Lung (tissue), 11 donors: ENCODE measurements at regions not wholly inside any gene's neighbourhood (a gene's known extent, or its start where the extent isn't known, plus 50 kb on each side); places are given as distances from the start of the nearest gene placed in this dataset.

Source experiments
- ATAC-seq: fragments of 200-7000 bp; cut with Tn5 transposase; one replicate; pipeline ENCODE4 v1.9.1; 2020; ENCODE audit warnings: moderate number of reproducible peaks; ENCODE audit not compliant: insufficient read depth, low FRiP score
- DNase-seq, 3 donors: peaks; one replicate each; pipeline ENCODE4 v3.0.0-alpha.2; 2013 to 2017
- H3K27ac ChIP-seq, 2 donors: one replicate each; pipeline ENCODE4 v1.5.1; 2013; ENCODE audit warnings: mild to moderate bottlenecking in 2 of 2, moderate library complexity in 2 of 2, control low read depth in 1 of 2, inconsistent platforms in 1 of 2, low read depth in 1 of 2, low read length in 1 of 2
- H3K27me3 ChIP-seq, 3 donors: one replicate each; pipeline ENCODE4 v1.5.1; 2013; ENCODE audit warnings: low read length in 2 of 3; ENCODE audit not compliant: control insufficient read depth in 3 of 3, insufficient read depth in 3 of 3
- H3K36me3 ChIP-seq, 4 donors: one replicate each; pipeline ENCODE4 v1.5.1; 2013; ENCODE audit warnings: low read length in 4 of 4, mild to moderate bottlenecking in 1 of 4, moderate library complexity in 1 of 4; ENCODE audit not compliant: control insufficient read depth in 4 of 4, insufficient read depth in 4 of 4
- H3K4me1 ChIP-seq, 5 donors: one replicate each; pipeline ENCODE4 v1.5.1; 2013; ENCODE audit warnings: low read length in 5 of 5, mild to moderate bottlenecking in 2 of 5, moderate library complexity in 1 of 5; ENCODE audit not compliant: control insufficient read depth in 5 of 5, insufficient read depth in 5 of 5
- H3K4me3 ChIP-seq: one replicate; pipeline ENCODE4 v1.5.1; 2013; ENCODE audit warnings: mild to moderate bottlenecking, control low read depth, moderate library complexity
- H3K9ac ChIP-seq, 2 donors: one replicate each; pipeline ENCODE4 v1.5.1; 2013; ENCODE audit warnings: low read length in 2 of 2, control low read depth in 1 of 2; ENCODE audit not compliant: insufficient read depth in 1 of 2
- H3K9me3 ChIP-seq, 4 donors: one replicate each; pipeline ENCODE4 v1.5.1; 2013; ENCODE audit warnings: low read length in 3 of 4, mild to moderate bottlenecking in 1 of 4, moderate library complexity in 1 of 4; ENCODE audit not compliant: control insufficient read depth in 4 of 4, insufficient read depth in 3 of 4
- WGBS, 2 donors: extraction: QIAGEN DNeasy Blood & Tissue Kit; methylation state at CpG; one replicate each; pipeline ENCODE4 v1.1.7; 2013; 5-methylcytosine and 5-hydroxymethylcytosine counted together
- TF ChIP-seq, protein P1 (sequence below): IDR thresholded peaks from 2 replicates; pipeline ENCODE4 v1.5.1; 2012; ENCODE audit warnings: mild to moderate bottlenecking; ENCODE audit errors: control extremely low read depth, extremely low read depth
- donor health status: control.
- donor health status: control.
- donor health status: Bipolar disorder and iron deficiency.
- donor health status: healthy.
- donor health status: DM: yes; HTN: yes; CAD: no.

DNA sequence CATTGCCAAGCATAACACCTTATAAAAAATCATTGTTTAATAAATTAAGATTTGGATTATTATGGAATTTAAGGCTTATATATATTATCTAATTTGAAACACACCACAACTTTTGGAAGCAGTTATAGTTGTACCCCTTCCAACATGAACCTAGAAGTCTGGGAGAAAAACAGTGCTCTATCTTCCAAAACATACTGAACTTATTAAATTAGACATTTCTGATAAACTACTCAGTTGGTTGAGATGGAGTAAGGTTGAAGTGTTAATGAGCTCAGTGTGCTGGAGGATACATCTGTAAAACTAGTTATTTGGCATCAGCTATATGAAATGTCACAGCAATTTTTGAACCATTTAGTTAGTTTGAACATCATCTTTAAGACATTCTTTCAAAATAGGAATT, 227.4 kb downstream of the ALX1 start:
- ATAC-seq = no peak
- Histone ChIP-seq H3K27me3 (no peaks in the 10 kb centered on the region), H3K27ac (no peak overlapping the region), H3K9ac (no peak overlapping the region), H3K4me1 (no peaks in the 10 kb centered on the region), H3K9me3 (no peaks in the 10 kb centered on the region), H3K36me3 (no peaks in the 10 kb centered on the region), H3K4me3 (no peak overlapping the region)
- no peak for DNase-seq
- TF ChIP-seq, protein P1, sequence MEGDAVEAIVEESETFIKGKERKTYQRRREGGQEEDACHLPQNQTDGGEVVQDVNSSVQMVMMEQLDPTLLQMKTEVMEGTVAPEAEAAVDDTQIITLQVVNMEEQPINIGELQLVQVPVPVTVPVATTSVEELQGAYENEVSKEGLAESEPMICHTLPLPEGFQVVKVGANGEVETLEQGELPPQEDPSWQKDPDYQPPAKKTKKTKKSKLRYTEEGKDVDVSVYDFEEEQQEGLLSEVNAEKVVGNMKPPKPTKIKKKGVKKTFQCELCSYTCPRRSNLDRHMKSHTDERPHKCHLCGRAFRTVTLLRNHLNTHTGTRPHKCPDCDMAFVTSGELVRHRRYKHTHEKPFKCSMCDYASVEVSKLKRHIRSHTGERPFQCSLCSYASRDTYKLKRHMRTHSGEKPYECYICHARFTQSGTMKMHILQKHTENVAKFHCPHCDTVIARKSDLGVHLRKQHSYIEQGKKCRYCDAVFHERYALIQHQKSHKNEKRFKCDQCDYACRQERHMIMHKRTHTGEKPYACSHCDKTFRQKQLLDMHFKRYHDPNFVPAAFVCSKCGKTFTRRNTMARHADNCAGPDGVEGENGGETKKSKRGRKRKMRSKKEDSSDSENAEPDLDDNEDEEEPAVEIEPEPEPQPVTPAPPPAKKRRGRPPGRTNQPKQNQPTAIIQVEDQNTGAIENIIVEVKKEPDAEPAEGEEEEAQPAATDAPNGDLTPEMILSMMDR = no peak

DNA sequence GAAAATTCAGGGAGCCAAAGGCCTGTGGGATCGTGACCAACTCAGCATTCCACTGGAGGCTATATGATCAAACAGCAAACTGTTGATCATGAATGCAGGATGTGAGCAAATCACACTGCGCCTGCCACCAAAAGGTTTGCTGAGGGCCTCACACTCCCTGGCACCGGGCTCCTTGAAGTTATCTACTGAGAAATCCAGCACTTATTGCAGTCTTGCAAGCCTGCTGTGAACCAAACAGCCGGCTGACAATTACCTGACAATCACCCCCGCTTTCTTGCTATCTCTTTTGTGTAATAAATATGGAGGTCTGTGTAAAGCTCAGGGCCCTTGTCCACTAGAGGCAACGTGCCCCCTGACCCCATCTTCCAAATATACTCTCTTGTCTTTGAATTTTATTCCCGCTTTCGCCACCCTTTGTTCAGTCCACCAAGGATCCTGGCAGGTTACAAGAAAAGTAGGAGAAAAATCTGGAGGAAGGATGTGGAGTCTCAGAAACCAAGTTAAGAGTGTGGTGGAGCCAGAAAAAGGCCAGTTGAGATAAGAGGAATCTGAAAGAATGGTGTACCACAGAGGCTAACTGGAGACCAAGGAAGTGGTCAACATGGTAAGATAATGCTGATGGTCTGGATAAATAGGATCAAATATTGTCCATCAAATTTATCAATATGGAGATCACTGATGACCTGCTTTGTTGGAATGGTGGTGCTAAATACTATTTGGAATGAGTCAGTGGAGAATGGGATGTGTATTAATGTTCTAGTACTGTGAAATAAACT, 229.2 kb downstream of the ALX1 start:
- Histone ChIP-seq H3K27ac (no peak overlapping the region), H3K4me1 (no peaks in the 10 kb centered on the region), H3K36me3 (no peaks in the 10 kb centered on the region), H3K4me3 (no peak overlapping the region), H3K9ac (no peak overlapping the region), H3K9me3 (no peaks in the 10 kb centered on the region), H3K27me3 (no peaks in the 10 kb centered on the region)
- TF ChIP-seq, protein P1 = no peak
- ATAC-seq (no peak), DNase-seq (no peak)
- whole genome bisulfite sequencing, 2 donors = 82 to 83% methylated on average over 8 of the region's 8 CpGs

DNA sequence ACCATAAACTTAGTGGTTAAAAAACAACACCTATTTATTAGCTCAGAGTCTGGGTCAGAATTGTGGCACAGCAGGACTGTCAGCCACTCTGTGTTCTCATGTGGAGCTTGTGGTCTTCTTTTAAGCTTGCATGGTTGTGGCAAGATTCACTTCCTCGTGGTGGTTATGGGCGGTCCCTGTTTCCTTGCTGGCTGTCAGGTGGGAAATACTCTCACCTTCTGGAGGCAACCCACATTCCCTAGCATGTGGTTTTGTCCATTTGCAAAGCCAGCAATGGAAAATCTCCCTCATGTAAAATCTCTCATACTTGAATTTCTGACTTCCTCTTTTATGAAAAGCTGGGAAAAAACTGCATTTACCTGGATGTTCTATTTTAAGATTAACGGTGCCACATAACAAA, 229.8 kb downstream of the ALX1 start:
- ATAC-seq = no peak
- Histone ChIP-seq H3K4me3 (no peak overlapping the region), H3K36me3 (no peaks in the 10 kb centered on the region), H3K9ac (no peak overlapping the region), H3K27me3 (no peaks in the 10 kb centered on the region), H3K9me3 (no peaks in the 10 kb centered on the region), H3K27ac (no peak overlapping the region), H3K4me1 (no peaks in the 10 kb centered on the region)
- 32 to 65% methylated on average over 3 of the region's 3 CpGs for WGBS, 2 donors
- TF ChIP-seq, protein P1 = no peak
- no peak for DNase-seq

DNA sequence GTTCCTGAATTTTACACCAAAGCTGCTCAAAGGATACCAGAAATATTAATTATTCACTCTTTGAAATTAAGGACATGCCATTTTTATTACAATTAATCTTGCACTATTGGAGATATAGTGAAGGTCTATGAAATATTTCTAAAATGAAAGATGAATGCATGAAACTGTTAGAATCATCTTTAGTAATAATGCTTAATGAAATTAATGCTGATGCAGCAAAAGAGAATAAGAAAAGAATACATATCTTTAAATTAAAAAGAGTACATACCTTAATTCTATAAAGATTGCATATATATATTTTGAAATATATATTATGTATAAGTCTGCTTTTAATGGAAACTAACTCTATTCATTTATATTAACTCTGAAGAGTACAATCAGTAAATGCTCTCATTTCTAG, 236.0 kb downstream of the ALX1 start:
- Histone ChIP-seq H3K9me3 (no peaks in the 10 kb centered on the region), H3K9ac (no peak overlapping the region), H3K27me3 (no peaks in the 10 kb centered on the region), H3K4me3 (no peak overlapping the region), H3K27ac (no peak overlapping the region), H3K36me3 (no peaks in the 10 kb centered on the region), H3K4me1 (no peaks in the 10 kb centered on the region)
- DNase-seq = no peak
- TF ChIP-seq, protein P1 = no peak
- no peak for ATAC-seq
